Fibroblast of skin of right quadriceps (primary cell): ENCODE measurements at regions not wholly inside any gene's neighbourhood (a gene's known extent, or its start where the extent isn't known, plus 50 kb on each side); places are given as distances from the start of the nearest gene placed in this dataset.

Experiments used
- DNase-seq: peaks from one replicate; pipeline ENCODE4 v3.0.0-alpha.2; 2013

- DNase-seq: peak; percentile 79
Observed at GRCh38 chr16:66133643-66134338, 232.7 kb upstream of the CDH5 start.

GRCh38 chr16:66131895-66132294, 234.6 kb upstream of the CDH5 start:
- DNase-seq: peak; percentile 59

- DNase-seq: peak; percentile 67
Observed at GRCh38 chr16:66131156-66131807, 235.2 kb upstream of the CDH5 start.

GRCh38 chr16:66130296-66130905, 236.1 kb upstream of the CDH5 start:
- DNase-seq: peak; percentile 61

GRCh38 chr16:66129196-66129595, 237.3 kb upstream of the CDH5 start:
- no peak for DNase-seq

GRCh38 chr16:66128371-66128770, 238.1 kb upstream of the CDH5 start:
- DNase-seq: peak; percentile 51

- peak; percentile 25 for DNase-seq
Observed at GRCh38 chr16:66127459-66128370, 238.8 kb upstream of the CDH5 start.

GRCh38 chr16:66121466-66121865, 245.0 kb upstream of the CDH5 start:
- no peak for DNase-seq

- DNase-seq: peak; percentile 86
Observed at GRCh38 chr16:66120656-66121055, 245.8 kb upstream of the CDH5 start.

- peak; percentile 68 for DNase-seq
Observed at GRCh38 chr16:66116163-66117002, 250.1 kb upstream of the CDH5 start.

GRCh38 chr16:66115373-66115772, 251.1 kb upstream of the CDH5 start:
- DNase-seq: no peak

GRCh38 chr16:66113223-66113622, 253.3 kb upstream of the CDH5 start:
- DNase-seq: no peak

GRCh38 chr16:66109677-66110076, 256.8 kb upstream of the CDH5 start:
- DNase-seq: no peak

GRCh38 chr16:66107661-66108060, 258.8 kb upstream of the CDH5 start:
- DNase-seq: peak; percentile 93

- peak; percentile 65 for DNase-seq
Observed at GRCh38 chr16:66103211-66103610, 263.3 kb upstream of the CDH5 start.

GRCh38 chr16:66099306-66099705, 267.2 kb upstream of the CDH5 start:
- DNase-seq: no peak

- no peak for DNase-seq
Observed at GRCh38 chr16:66097751-66098150, 268.7 kb upstream of the CDH5 start.

- DNase-seq: no peak
Observed at GRCh38 chr16:66095676-66096075, 270.8 kb upstream of the CDH5 start.

GRCh38 chr16:66093191-66093590, 273.3 kb upstream of the CDH5 start:
- peak; percentile 82 for DNase-seq

- DNase-seq: peak; percentile 80
Observed at GRCh38 chr16:66091471-66091891, 275.0 kb upstream of the CDH5 start.

- DNase-seq: no peak
Observed at GRCh38 chr16:66088681-66089080, 277.8 kb upstream of the CDH5 start.

GRCh38 chr16:66087308-66087707, 279.2 kb upstream of the CDH5 start:
- DNase-seq: no peak
